HT1080 (cell line): ENCODE measurements at regions not wholly inside any gene's neighbourhood (a gene's known extent, or its start where the extent isn't known, plus 50 kb on each side); places are given as distances from the start of the nearest gene placed in this dataset.

ENCODE experiments used
- DNase-seq: peaks from one replicate; pipeline ENCODE4 v3.0.0-alpha.2; 2015; ENCODE audit warnings: low read depth

- DNase-seq = no peak
Observed at GRCh38 chr14:85218982-85219381, 311.0 kb upstream of the FLRT2 start.

GRCh38 chr14:85221832-85222231 is 308.1 kb upstream of the FLRT2 start:
- no peak for DNase-seq

GRCh38 chr14:85222341-85222740 is 307.6 kb upstream of the FLRT2 start:
- DNase-seq = no peak

GRCh38 chr14:85223667-85224066 is 306.3 kb upstream of the FLRT2 start:
- no peak for DNase-seq

GRCh38 chr14:85224241-85224640 is 305.7 kb upstream of the FLRT2 start:
- no peak for DNase-seq

- peak; percentile 96 for DNase-seq
Observed at GRCh38 chr14:85233756-85234155, 296.2 kb upstream of the FLRT2 start.

- DNase-seq = peak; percentile 78
Observed at GRCh38 chr14:85234156-85235025, 295.6 kb upstream of the FLRT2 start.

- no peak for DNase-seq
Observed at GRCh38 chr14:85235868-85236267, 294.1 kb upstream of the FLRT2 start.

GRCh38 chr14:85236296-85236695 is 293.6 kb upstream of the FLRT2 start:
- no peak for DNase-seq

GRCh38 chr14:85239791-85240190 is 290.2 kb upstream of the FLRT2 start:
- no peak for DNase-seq

GRCh38 chr14:85241022-85241855 is 288.7 kb upstream of the FLRT2 start:
- DNase-seq = no peak

- DNase-seq = no peak
Observed at GRCh38 chr14:85242666-85243065, 287.3 kb upstream of the FLRT2 start.

- DNase-seq = no peak
Observed at GRCh38 chr14:85243321-85243720, 286.6 kb upstream of the FLRT2 start.

GRCh38 chr14:85247071-85247470 is 282.9 kb upstream of the FLRT2 start:
- no peak for DNase-seq

GRCh38 chr14:85248881-85249635 is 280.9 kb upstream of the FLRT2 start:
- DNase-seq = no peak

GRCh38 chr14:85250414-85251189 is 279.3 kb upstream of the FLRT2 start:
- DNase-seq = no peak

- DNase-seq = peak; percentile 62
Observed at GRCh38 chr14:85252011-85252410, 277.9 kb upstream of the FLRT2 start.

GRCh38 chr14:85254711-85255110 is 275.2 kb upstream of the FLRT2 start:
- DNase-seq = no peak

GRCh38 chr14:85257287-85257686 is 272.7 kb upstream of the FLRT2 start:
- no peak for DNase-seq

- DNase-seq = no peak
Observed at GRCh38 chr14:85263916-85264675, 265.8 kb upstream of the FLRT2 start.
